ENCODE measurements at regions not wholly inside any gene's neighbourhood (a gene's known extent, or its start where the extent isn't known, plus 50 kb on each side); places are given as distances from the start of the nearest gene placed in this dataset.

GRCh38 chr10:129101232-129101980 lies 365.6 kb upstream of the MGMT start:
- H3K27ac Mint-ChIP-seq = no peak overlapping the region
- H3K4me3 Mint-ChIP-seq = no peak overlapping the region
- H3K4me1 Mint-ChIP-seq = peaks cover 4% of the 10 kb centered on the region
- peaks cover 11% of the 10 kb centered on the region for H3K27me3 Mint-ChIP-seq (ENCODE audit: low read depth, poor library complexity)
- no peak for TF ChIP-seq CTCF (IDR thresholded peaks at IDR 0.05)
- H3K9me3 Mint-ChIP-seq = no peaks in the 10 kb centered on the region
- H3K36me3 Mint-ChIP-seq (ENCODE audit: low read depth) = no peaks in the 10 kb centered on the region
- DNase-seq = no peak

- TF ChIP-seq CTCF (IDR thresholded peaks at IDR 0.05) = no peak
- no peak overlapping the region for H3K27ac Mint-ChIP-seq
These were observed 363.9 kb upstream of the MGMT start for GRCh38 chr10:129102906-129103693.

GRCh38 chr10:129104266-129105045 lies 362.6 kb upstream of the MGMT start:
- Mint-ChIP-seq H3K27me3 (ENCODE audit: low read depth, poor library complexity) (peaks cover 24% of the 10 kb centered on the region), H3K9me3 (no peaks in the 10 kb centered on the region), H3K27ac (no peak overlapping the region), H3K36me3 (ENCODE audit: low read depth) (no peaks in the 10 kb centered on the region), H3K4me1 (peaks cover 4% of the 10 kb centered on the region), H3K4me3 (no peak overlapping the region)
- no peak for TF ChIP-seq CTCF (IDR thresholded peaks at IDR 0.05)
- no peak for DNase-seq

More at GRCh38 chr10:129102906-129103693, 363.9 kb upstream of the MGMT start:
- no peak overlapping the region for H3K4me3 Mint-ChIP-seq
- no peak for DNase-seq
- H3K4me1 Mint-ChIP-seq = peaks cover 4% of the 10 kb centered on the region
- no peaks in the 10 kb centered on the region for H3K9me3 Mint-ChIP-seq
- H3K36me3 Mint-ChIP-seq (ENCODE audit: low read depth) = no peaks in the 10 kb centered on the region
- peaks cover 15% of the 10 kb centered on the region for H3K27me3 Mint-ChIP-seq (ENCODE audit: low read depth, poor library complexity)

GRCh38 chr10:129105266-129105665 lies 361.8 kb upstream of the MGMT start:
- Mint-ChIP-seq H3K9me3 (no peaks in the 10 kb centered on the region), H3K27ac (no peak overlapping the region), H3K27me3 (ENCODE audit: low read depth, poor library complexity) (peaks cover 23% of the 10 kb centered on the region)

GRCh38 chr10:129106314-129106713 lies 360.7 kb upstream of the MGMT start:
- no peak overlapping the region for H3K4me3 Mint-ChIP-seq
- no peaks in the 10 kb centered on the region for H3K36me3 Mint-ChIP-seq (ENCODE audit: low read depth)
- H3K9me3 Mint-ChIP-seq = no peaks in the 10 kb centered on the region
- no peak overlapping the region for H3K27ac Mint-ChIP-seq
- peaks cover 17% of the 10 kb centered on the region for H3K27me3 Mint-ChIP-seq (ENCODE audit: low read depth, poor library complexity)
- DNase-seq = no peak
- H3K4me1 Mint-ChIP-seq = no peaks in the 10 kb centered on the region
- no peak for TF ChIP-seq CTCF (IDR thresholded peaks at IDR 0.05)

More at GRCh38 chr10:129105266-129105665, 361.8 kb upstream of the MGMT start:
- H3K4me3 Mint-ChIP-seq = no peak overlapping the region
- H3K36me3 Mint-ChIP-seq (ENCODE audit: low read depth) = no peaks in the 10 kb centered on the region
- H3K4me1 Mint-ChIP-seq = peaks cover 4% of the 10 kb centered on the region
- TF ChIP-seq CTCF (IDR thresholded peaks at IDR 0.05) = no peak
- no peak for DNase-seq
